GM21390 (cell line): ENCODE measurements at regions not wholly inside any gene's neighbourhood (a gene's known extent, or its start where the extent isn't known, plus 50 kb on each side); places are given as distances from the start of the nearest gene placed in this dataset.
"Not testable (repeated sequence)": the region's sequence is repeated elsewhere in the genome, so short reads cannot be mapped to it uniquely, and the experiment has no call there.

Source experiments
- ATAC-seq: cut with Tn5 transposase; IDR thresholded peaks from one replicate; pipeline ENCODE4 v1.9.1; 2021; ENCODE audit not compliant: unreplicated experiment

GRCh38 chr5:4581289-4581688 is 558.8 kb upstream of the ADAMTS16 start:
- ATAC-seq = no peak

- ATAC-seq = no peak
Measured at GRCh38 chr5:4584982-4585381, 555.1 kb upstream of the ADAMTS16 start.

- ATAC-seq = no peak
Measured at GRCh38 chr5:4613440-4613839, 526.7 kb upstream of the ADAMTS16 start.

GRCh38 chr5:4614088-4614487 is 526.0 kb upstream of the ADAMTS16 start:
- ATAC-seq = no peak

GRCh38 chr5:4615369-4615768 is 524.8 kb upstream of the ADAMTS16 start:
- not testable (repeated sequence) for ATAC-seq

GRCh38 chr5:4625206-4625896 is 514.8 kb upstream of the ADAMTS16 start:
- ATAC-seq = no peak

- ATAC-seq = no peak
Measured at GRCh38 chr5:4627131-4627530, 513.0 kb upstream of the ADAMTS16 start.

- no peak for ATAC-seq
Measured at GRCh38 chr5:4627929-4628328, 512.2 kb upstream of the ADAMTS16 start.

- no peak for ATAC-seq
Measured at GRCh38 chr5:4628645-4629385, 511.3 kb upstream of the ADAMTS16 start.

- no peak for ATAC-seq
Measured at GRCh38 chr5:4630031-4630430, 510.1 kb upstream of the ADAMTS16 start.

- ATAC-seq = no peak
Measured at GRCh38 chr5:4634342-4634741, 505.8 kb upstream of the ADAMTS16 start.

GRCh38 chr5:4636378-4636777 is 503.8 kb upstream of the ADAMTS16 start:
- ATAC-seq = no peak

GRCh38 chr5:4639946-4640345 is 500.2 kb upstream of the ADAMTS16 start:
- ATAC-seq = no peak

GRCh38 chr5:4640795-4641194 is 499.3 kb upstream of the ADAMTS16 start:
- ATAC-seq = no peak

- ATAC-seq = no peak
Measured at GRCh38 chr5:4642525-4642924, 497.6 kb upstream of the ADAMTS16 start.

GRCh38 chr5:4643190-4643589 is 496.9 kb upstream of the ADAMTS16 start:
- ATAC-seq = no peak

- no peak for ATAC-seq
Measured at GRCh38 chr5:4643960-4644359, 496.2 kb upstream of the ADAMTS16 start.

- no peak for ATAC-seq
Measured at GRCh38 chr5:4646715-4647375, 493.3 kb upstream of the ADAMTS16 start.

- ATAC-seq = no peak
Measured at GRCh38 chr5:4647955-4648354, 492.2 kb upstream of the ADAMTS16 start.

GRCh38 chr5:4651806-4652565 is 488.1 kb upstream of the ADAMTS16 start:
- no peak for ATAC-seq

- no peak for ATAC-seq
Measured at GRCh38 chr5:4653475-4653874, 486.7 kb upstream of the ADAMTS16 start.
